22Rv1 (cell line): ENCODE measurements at regions not wholly inside any gene's neighbourhood (a gene's known extent, or its start where the extent isn't known, plus 50 kb on each side); places are given as distances from the start of the nearest gene placed in this dataset.

Source experiments
- CTCF ChIP-seq: fragments of 450-650 bp; IDR thresholded peaks from 2 replicates; pipeline ENCODE4 v1.5.1; 2017; ENCODE audit warnings: mild to moderate bottlenecking
- ZFX ChIP-seq: fragments of 450-650 bp; IDR thresholded peaks from 2 replicates; pipeline ENCODE4 v1.6.1; 2017; ENCODE audit warnings: antibody characterized with exemption, borderline replicate concordance

DNA sequence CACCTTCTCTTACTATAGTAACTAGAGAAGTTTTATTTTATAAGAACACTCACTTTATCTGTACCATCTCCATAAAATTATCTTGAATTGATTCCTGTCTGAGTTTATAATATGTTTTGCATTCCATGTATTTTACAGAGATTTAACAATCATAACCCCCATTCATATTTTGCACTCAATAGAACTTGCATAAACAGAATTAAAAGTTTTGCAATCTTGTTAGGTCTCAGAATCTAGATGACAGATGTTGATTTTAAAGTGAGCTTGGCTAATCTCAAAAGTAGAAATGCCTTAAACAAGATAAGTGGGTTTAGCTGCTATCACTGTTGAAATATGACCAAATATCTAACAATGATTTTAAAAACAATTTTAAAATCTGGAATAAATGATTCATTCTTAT lies 107.9 kb upstream of the EPHA6 start:
- TF ChIP-seq CTCF (no peak), ZFX (no peak)
